ENCODE measurements at regions not wholly inside any gene's neighbourhood (a gene's known extent, or its start where the extent isn't known, plus 50 kb on each side); places are given as distances from the start of the nearest gene placed in this dataset.
"Not testable (repeated sequence)": the region's sequence is repeated elsewhere in the genome, so short reads cannot be mapped to it uniquely, and the experiment has no call there.

DNA sequence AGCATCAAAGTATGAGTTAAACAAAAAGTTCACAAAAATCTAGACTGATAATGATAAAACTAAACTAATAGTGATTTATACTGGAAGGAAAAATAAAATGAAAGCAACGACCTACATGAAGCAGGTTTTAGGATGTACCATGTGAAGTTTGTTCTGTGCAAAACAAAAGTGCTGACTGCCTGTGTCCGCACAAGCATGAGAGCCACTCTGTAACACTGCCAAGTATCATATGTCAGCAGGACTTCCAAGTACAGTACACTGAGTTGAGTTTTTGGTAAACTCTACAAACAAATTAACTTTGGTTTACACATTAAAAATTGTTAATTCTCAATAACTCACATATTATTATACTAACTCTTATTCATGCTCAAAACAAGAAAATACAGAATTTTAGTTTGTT is 459.0 kb downstream of the PDGFC start:
- no peak overlapping the region for H3K27ac Mint-ChIP-seq
- no peaks in the 10 kb centered on the region for H3K4me1 Mint-ChIP-seq
- H3K27me3 Mint-ChIP-seq, result no peaks in the 10 kb centered on the region
- no peaks in the 10 kb centered on the region for H3K36me3 Mint-ChIP-seq (ENCODE audit: low read depth)
- ChIA-PET POLR2A (no interaction called here), CTCF (no interaction called here)
- DNase-seq, result no peak
- peaks cover 1% of the 10 kb centered on the region for H3K9me3 Mint-ChIP-seq
- no peak overlapping the region for H3K4me3 Mint-ChIP-seq

DNA sequence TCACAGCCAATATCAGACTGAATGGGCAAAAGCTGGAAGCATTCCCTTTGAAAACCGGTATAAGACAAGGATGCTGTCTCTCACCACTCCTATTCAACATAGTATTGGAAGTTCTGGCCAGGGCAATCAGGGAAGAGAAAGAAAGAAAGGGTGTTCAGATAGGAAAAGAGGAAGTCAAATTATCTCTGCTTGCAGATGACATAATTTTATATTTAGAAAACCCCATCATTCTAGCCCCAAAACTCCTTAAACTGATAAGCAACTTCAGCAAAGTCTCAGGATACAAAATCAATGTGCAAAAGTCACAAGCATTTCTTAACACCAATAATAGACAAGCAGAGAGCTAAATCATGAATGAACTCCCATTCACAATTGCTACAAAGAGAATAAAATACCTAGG is 461.7 kb downstream of the PDGFC start:
- CTCF ChIA-PET, H3K4me3 Mint-ChIP-seq: not testable (repeated sequence)

DNA sequence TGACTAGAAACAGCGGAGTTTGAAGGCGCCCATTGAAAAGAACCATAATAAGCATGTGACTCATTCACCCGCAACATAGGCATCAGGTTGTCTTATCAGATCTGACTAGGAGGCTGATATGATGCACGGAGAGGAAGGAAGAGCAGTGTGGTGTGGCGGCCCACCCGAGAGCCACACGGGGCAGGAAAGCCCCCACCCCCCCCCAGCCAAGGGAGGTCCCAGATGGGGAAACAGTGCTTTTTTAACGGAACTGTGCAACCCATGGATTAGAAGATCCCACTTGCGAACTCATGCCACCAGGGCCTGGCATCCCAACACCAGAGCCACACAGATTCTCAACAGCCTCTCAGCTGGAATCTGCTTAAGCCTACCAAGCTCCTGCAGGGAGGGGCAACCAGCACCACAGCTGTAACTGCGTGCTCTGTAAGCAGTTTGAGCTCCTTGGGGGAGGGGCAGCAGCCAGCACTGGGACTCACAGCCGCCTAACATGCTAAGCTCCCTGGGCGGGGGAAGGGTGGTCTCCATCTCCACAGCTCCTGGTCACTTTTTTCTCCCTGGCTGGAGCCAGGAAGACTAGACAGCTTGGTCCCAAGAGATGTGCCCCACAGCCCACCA is 466.2 kb downstream of the PDGFC start:
- peaks cover 5% of the 10 kb centered on the region for H3K9me3 Mint-ChIP-seq
- no peaks in the 10 kb centered on the region for H3K27me3 Mint-ChIP-seq
- ChIA-PET POLR2A (no interaction called here), CTCF (no interaction called here)
- no peak for DNase-seq
- H3K27ac Mint-ChIP-seq, result no peak overlapping the region
- no peak overlapping the region for H3K4me3 Mint-ChIP-seq
- no peaks in the 10 kb centered on the region for H3K4me1 Mint-ChIP-seq
- H3K36me3 Mint-ChIP-seq (ENCODE audit: low read depth), result no peaks in the 10 kb centered on the region

More for the DNA sequence above, 461.7 kb downstream of the PDGFC start:
- H3K4me1 Mint-ChIP-seq; DNase-seq; H3K9me3 Mint-ChIP-seq; H3K36me3 Mint-ChIP-seq (ENCODE audit: low read depth); POLR2A ChIA-PET; H3K27ac Mint-ChIP-seq; H3K27me3 Mint-ChIP-seq: not testable (repeated sequence)

DNA sequence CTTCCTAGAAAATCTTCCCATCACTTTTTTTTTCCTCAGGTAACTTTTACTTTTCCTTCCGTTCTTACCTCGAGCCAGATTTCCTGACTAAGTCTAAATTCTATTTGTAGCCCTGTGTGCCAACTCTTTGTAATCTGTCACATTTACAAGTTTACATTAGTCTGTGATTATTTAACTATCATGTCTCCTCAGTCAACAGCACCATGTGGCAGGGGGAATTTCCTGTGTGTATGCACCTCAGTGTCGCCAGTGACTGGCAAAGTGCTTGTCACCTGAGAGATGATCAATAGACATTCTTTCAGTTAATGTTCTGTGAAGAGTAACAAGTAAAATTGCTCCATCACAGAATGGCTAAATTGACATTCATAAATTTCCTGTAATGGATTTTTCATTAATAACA is 468.5 kb downstream of the PDGFC start:
- no peaks in the 10 kb centered on the region for H3K27me3 Mint-ChIP-seq
- DNase-seq, result no peak

DNA sequence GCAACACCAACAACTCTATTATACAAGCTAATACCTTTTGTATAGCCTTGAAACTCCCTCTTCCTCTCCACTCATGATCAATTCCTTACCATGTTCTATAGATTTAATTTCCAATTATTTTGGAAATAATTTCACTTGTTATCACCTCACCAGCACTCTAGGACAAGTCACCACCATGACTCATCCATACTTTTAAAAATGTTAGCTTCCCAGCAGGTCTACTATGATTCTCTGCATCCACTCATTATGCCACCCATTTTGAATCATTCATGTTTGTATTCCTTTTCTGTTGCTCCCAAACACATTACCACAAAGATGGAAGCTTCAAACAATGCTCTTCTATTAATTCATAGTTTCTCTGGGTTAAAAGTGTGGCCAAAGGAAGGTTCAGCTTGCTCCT is 469.6 kb downstream of the PDGFC start:
- no peaks in the 10 kb centered on the region for H3K4me1 Mint-ChIP-seq
- DNase-seq, result no peak
- POLR2A ChIA-PET, result no interaction called here
- H3K4me3 Mint-ChIP-seq, result no peak overlapping the region
- no peak overlapping the region for H3K27ac Mint-ChIP-seq
- H3K9me3 Mint-ChIP-seq, result peaks cover 3% of the 10 kb centered on the region
- no peaks in the 10 kb centered on the region for H3K27me3 Mint-ChIP-seq
- no peaks in the 10 kb centered on the region for H3K36me3 Mint-ChIP-seq (ENCODE audit: low read depth)
- CTCF ChIA-PET, result no interaction called here

More for the DNA sequence above, 468.5 kb downstream of the PDGFC start:
- H3K9me3 Mint-ChIP-seq, result peaks cover 5% of the 10 kb centered on the region
- ChIA-PET CTCF (no interaction called here), POLR2A (no interaction called here)
- H3K27ac Mint-ChIP-seq, result no peak overlapping the region
- no peaks in the 10 kb centered on the region for H3K4me1 Mint-ChIP-seq
- no peaks in the 10 kb centered on the region for H3K36me3 Mint-ChIP-seq (ENCODE audit: low read depth)
- no peak overlapping the region for H3K4me3 Mint-ChIP-seq

DNA sequence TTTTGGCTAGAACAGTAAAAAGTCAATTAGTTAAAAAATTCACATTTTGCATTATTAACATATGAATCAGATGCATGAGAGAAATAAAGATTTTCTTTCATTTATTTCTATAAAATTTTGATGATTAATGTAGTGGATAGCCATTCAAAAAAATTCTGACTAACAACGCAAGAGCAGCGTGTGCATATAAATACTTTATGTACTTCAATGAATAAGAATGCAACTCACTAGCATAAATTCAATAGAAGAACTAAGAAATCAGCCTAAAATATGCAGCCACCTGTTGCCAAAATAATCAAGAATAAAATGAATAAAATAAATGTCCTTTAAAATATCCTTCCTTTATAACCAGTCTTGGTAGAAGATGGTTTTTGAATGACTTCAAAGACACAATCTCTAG is 471.9 kb downstream of the PDGFC start:
- Mint-ChIP-seq H3K9me3 (peaks cover 2% of the 10 kb centered on the region), H3K4me3 (no peak overlapping the region), H3K27me3 (no peaks in the 10 kb centered on the region), H3K36me3 (ENCODE audit: low read depth) (no peaks in the 10 kb centered on the region), H3K4me1 (no peaks in the 10 kb centered on the region), H3K27ac (no peak overlapping the region)
- CTCF ChIA-PET, result no interaction called here
- POLR2A ChIA-PET, result no interaction called here
- DNase-seq, result no peak

DNA sequence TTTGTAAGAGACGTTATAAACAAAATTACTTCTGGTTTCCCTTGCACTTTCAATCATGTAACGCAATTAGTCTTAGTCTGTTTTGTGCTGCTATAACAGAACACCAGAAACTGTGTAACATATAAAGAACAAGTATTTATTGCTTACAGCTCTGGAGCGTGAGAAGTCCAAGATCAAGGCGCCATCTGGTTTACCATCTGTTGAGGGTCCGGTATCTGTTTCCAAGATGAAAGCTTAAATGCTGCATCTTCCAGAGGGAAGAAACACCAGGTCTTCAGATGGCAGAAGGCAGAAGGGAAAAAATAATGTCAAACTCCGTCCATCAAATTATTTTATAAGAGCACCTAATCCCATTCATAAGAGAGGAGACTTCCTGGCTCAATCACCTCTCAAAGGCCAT is 474.1 kb downstream of the PDGFC start:
- POLR2A ChIA-PET, result no interaction called here
- no peak overlapping the region for H3K4me3 Mint-ChIP-seq
- H3K36me3 Mint-ChIP-seq (ENCODE audit: low read depth), result no peaks in the 10 kb centered on the region
- H3K27me3 Mint-ChIP-seq, result no peaks in the 10 kb centered on the region
- CTCF ChIA-PET, result no interaction called here
- no peak overlapping the region for H3K27ac Mint-ChIP-seq
- no peak for DNase-seq
- no peaks in the 10 kb centered on the region for H3K4me1 Mint-ChIP-seq
- no peaks in the 10 kb centered on the region for H3K9me3 Mint-ChIP-seq

DNA sequence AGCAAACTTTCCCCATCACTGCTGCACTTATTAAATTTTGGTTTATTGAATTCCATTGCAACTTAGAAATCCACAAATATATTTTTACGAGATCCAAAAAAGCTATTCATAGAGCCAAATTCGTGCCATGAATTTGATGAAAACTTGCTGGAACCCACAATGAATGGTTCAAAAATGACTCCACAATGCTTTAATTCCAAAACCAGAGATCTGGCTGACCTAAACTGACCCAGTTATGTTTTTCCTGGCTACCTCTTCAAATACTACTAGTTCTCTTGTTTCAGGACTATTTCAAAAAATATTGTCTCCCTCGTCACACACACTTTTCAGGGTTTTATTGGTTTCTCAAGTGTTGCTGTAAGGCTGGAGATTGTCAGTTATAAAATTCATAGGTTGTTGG is 474.8 kb downstream of the PDGFC start:
- H3K4me3 Mint-ChIP-seq, result no peak overlapping the region
- DNase-seq, result no peak
- ChIA-PET CTCF (no interaction called here), POLR2A (no interaction called here)
- H3K36me3 Mint-ChIP-seq (ENCODE audit: low read depth), result no peaks in the 10 kb centered on the region
- no peaks in the 10 kb centered on the region for H3K4me1 Mint-ChIP-seq
- H3K27me3 Mint-ChIP-seq, result no peaks in the 10 kb centered on the region
- H3K9me3 Mint-ChIP-seq, result peaks cover under 1% of the 10 kb centered on the region
- no peak overlapping the region for H3K27ac Mint-ChIP-seq

DNA sequence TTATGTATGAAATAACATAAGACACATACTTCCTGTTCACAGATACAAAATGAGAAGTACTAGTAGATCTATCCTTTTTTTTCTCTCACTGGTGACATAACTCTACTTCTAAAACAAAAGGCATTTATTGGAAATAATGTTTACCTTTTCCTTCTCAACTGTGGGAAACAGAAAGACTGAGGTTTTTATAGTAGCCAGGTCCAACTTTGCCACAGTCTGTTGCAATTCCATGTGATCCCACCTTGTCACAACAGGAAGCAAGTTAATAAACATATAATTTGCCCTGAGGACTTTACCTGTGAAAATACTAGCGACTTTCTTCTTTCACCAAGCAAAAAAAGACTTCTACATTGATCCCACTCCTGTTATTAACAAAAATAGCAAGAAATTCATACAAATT is 475.8 kb downstream of the PDGFC start:
- Mint-ChIP-seq H3K4me1 (no peaks in the 10 kb centered on the region), H3K27ac (no peak overlapping the region), H3K36me3 (ENCODE audit: low read depth) (no peaks in the 10 kb centered on the region), H3K27me3 (no peaks in the 10 kb centered on the region), H3K4me3 (no peak overlapping the region), H3K9me3 (peaks cover 5% of the 10 kb centered on the region)
- CTCF ChIA-PET, result no interaction called here
- DNase-seq, result no peak
- POLR2A ChIA-PET, result no interaction called here

DNA sequence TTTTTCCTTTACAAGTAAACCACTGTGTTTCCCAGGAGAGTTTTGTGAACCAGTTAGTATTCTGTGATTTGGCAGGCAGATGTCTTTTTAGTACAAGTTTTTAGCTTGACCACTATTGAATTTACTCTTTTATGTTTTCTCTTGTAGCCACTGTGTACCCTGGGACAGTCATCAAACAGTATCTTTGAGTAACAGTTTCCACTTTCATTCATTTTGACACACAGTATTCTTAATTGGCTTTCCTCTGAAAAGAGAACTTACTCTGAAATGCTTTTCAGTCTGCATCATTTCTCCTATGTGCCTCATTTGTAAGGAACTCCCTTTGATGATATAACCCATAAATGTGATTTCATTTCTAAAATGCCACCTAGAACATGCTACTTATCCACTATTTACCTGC is 476.5 kb downstream of the PDGFC start:
- no peak overlapping the region for H3K27ac Mint-ChIP-seq
- H3K4me1 Mint-ChIP-seq, result no peaks in the 10 kb centered on the region
- ChIA-PET POLR2A (no interaction called here), CTCF (no interaction called here)
- H3K9me3 Mint-ChIP-seq, result peaks cover 5% of the 10 kb centered on the region
- no peak for DNase-seq
- H3K36me3 Mint-ChIP-seq (ENCODE audit: low read depth), result no peaks in the 10 kb centered on the region
- H3K4me3 Mint-ChIP-seq, result no peak overlapping the region
- H3K27me3 Mint-ChIP-seq, result no peaks in the 10 kb centered on the region

DNA sequence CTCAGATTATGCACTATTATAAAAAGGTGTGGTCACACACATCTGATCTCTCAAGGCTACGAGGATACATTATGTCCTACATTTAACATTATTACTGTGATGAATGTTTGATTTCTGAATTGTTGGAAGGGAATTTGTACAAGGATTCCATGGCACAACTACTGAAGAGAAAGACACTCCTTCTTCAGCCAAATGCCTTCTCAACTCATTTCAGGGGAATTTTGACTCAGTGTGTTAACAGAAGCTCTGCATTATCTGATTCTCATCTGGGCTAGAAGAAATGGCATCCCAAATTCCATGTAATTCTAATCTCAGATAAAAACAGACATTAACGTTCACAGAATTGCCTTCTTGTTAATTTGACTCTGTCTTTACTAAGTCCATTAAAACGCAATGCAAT is 477.7 kb downstream of the PDGFC start:
- Mint-ChIP-seq H3K36me3 (ENCODE audit: low read depth) (no peaks in the 10 kb centered on the region), H3K27ac (no peak overlapping the region), H3K27me3 (no peaks in the 10 kb centered on the region), H3K9me3 (peaks cover 5% of the 10 kb centered on the region), H3K4me1 (no peaks in the 10 kb centered on the region), H3K4me3 (no peak overlapping the region)
- no peak for DNase-seq
- ChIA-PET CTCF (no interaction called here), POLR2A (no interaction called here)

DNA sequence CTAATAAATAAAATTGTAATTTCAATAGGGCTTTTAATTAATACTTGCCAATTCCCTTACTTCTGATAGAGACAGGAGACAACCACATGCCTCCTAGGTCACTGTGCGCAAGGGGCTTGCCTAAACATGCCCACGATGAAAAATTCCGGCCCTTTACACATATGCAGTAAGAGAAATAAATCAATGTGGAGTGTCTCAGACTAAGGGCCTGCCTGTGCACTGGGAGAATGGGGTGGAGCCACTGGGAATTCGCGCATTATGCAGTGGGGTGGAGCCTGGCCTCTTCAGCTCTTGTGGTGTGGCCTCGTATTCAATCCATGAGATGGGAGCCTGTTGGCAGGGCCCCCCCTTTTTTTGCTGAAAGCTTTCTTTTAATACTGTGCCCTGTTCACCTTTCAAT is 484.5 kb downstream of the PDGFC start:
- H3K27ac Mint-ChIP-seq, result no peak overlapping the region
- DNase-seq, result no peak
- H3K36me3 Mint-ChIP-seq (ENCODE audit: low read depth), result no peaks in the 10 kb centered on the region
- peaks cover 5% of the 10 kb centered on the region for H3K9me3 Mint-ChIP-seq
- POLR2A ChIA-PET, result no interaction called here
- no peaks in the 10 kb centered on the region for H3K27me3 Mint-ChIP-seq
- H3K4me3 Mint-ChIP-seq, result no peak overlapping the region
- H3K4me1 Mint-ChIP-seq, result no peaks in the 10 kb centered on the region
- CTCF ChIA-PET, result no interaction called here

DNA sequence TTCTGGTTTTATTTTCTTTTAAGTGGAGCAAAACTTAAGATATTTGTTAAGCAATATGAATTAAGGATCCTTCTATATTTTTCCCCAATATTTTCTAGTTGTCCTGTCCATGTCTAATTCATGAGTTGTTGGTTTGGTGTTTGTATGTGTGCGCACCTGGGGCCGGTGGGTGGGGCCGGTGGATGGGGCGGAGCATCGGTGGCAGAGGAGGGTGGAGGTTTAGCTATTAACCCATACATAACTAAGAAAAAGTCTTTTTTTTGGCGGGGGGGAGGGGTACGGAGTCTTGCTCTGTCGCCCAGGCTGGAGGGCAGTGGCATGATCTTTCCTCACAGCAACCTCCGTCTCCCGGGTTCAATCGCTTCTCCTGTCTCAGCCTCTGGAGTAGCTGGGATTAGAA is 489.8 kb downstream of the PDGFC start:
- H3K36me3 Mint-ChIP-seq (ENCODE audit: low read depth), result no peaks in the 10 kb centered on the region
- no peaks in the 10 kb centered on the region for H3K9me3 Mint-ChIP-seq
- H3K27ac Mint-ChIP-seq, result no peak overlapping the region
- no peak overlapping the region for H3K4me3 Mint-ChIP-seq
- no peaks in the 10 kb centered on the region for H3K27me3 Mint-ChIP-seq
- ChIA-PET CTCF (no interaction called here), POLR2A (no interaction called here)
- H3K4me1 Mint-ChIP-seq, result no peaks in the 10 kb centered on the region
- no peak for DNase-seq

DNA sequence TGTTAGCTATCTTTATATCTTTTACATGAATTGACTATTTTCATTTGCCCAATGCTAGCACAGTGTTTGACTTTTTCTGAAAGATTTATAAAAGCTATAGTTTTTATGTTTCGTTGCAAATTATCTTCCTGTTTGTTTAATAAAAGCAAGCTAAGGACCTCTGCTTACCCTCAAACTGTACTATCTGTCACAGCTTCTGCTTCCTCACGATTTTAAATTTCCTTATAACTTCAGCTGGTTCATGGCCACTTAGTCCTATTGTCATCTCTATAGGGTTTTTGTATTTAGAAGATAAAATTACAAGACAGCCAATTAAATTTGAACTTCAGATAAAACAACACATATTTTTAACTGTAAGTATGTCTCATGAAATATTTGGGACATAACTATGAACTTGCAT is 494.0 kb downstream of the PDGFC start:
- POLR2A ChIA-PET, result no interaction called here
- no peak for DNase-seq
- H3K27ac Mint-ChIP-seq, result no peak overlapping the region
- no peaks in the 10 kb centered on the region for H3K9me3 Mint-ChIP-seq
- H3K4me3 Mint-ChIP-seq, result no peak overlapping the region
- H3K36me3 Mint-ChIP-seq (ENCODE audit: low read depth), result no peaks in the 10 kb centered on the region
- no peaks in the 10 kb centered on the region for H3K27me3 Mint-ChIP-seq
- H3K4me1 Mint-ChIP-seq, result peaks cover 3% of the 10 kb centered on the region
- CTCF ChIA-PET, result no interaction called here

DNA sequence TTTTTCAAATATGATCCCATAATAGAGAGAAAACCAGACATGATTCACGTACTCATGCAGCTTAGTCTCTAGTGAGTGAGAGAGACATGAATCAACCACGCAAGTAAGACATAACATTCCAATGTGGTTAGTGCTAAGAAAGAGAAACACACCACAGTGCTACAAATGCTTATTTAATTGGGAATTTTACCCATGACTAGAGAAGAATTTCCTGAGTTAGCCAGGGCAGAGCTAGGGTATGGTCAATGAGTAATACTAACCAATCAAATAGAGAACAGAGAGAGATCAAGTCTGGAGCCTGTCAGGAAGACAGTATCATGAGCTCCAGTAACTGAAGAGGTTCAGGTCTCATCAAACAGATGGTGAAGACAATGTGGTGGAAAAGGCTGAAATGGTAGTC is 495.2 kb downstream of the PDGFC start:
- Mint-ChIP-seq H3K9me3 (no peaks in the 10 kb centered on the region), H3K36me3 (ENCODE audit: low read depth) (no peaks in the 10 kb centered on the region), H3K4me3 (no peak overlapping the region), H3K4me1 (peaks cover 3% of the 10 kb centered on the region), H3K27ac (no peak overlapping the region), H3K27me3 (no peaks in the 10 kb centered on the region)
- CTCF ChIA-PET, result no interaction called here
- DNase-seq, result no peak
- POLR2A ChIA-PET, result no interaction called here

Data from activated CD4-positive, alpha-beta memory T cell treated with anti-CD3 and anti-CD28 coated beads, Interleukin-2, amount 10 ng/mL, durations not matched to agents 7 days and 5 days (primary cell).